GM23248 (cell line): ENCODE measurements at regions not wholly inside any gene's neighbourhood (a gene's known extent, or its start where the extent isn't known, plus 50 kb on each side); places are given as distances from the start of the nearest gene placed in this dataset.

Experiments
- EZH2 ChIP-seq: fragments of 200-600 bp; sonication (generic); IDR thresholded peaks from 2 replicates; pipeline ENCODE4 v1.6.1; 2018; ENCODE audit warnings: antibody characterized with exemption, mild to moderate bottlenecking; ENCODE audit not compliant: insufficient read depth, poor library complexity, severe bottlenecking
- EZH2phosphoT487 ChIP-seq: fragments of 200-600 bp; sonication (generic); IDR thresholded peaks from 2 replicates; pipeline ENCODE4 v1.6.1; 2018; ENCODE audit warnings: antibody characterized with exemption, moderate library complexity, mild to moderate bottlenecking, low read depth; ENCODE audit not compliant: insufficient read depth

GRCh38 chr15:77717333-77717990 is 84.8 kb upstream of the LINGO1 start:
- TF ChIP-seq EZH2, result no peak
- TF ChIP-seq EZH2phosphoT487, result no peak
